Hematopoietic multipotent progenitor cell (in vitro differentiated cells): ENCODE measurements at regions not wholly inside any gene's neighbourhood (a gene's known extent, or its start where the extent isn't known, plus 50 kb on each side); places are given as distances from the start of the nearest gene placed in this dataset.
"Not testable (repeated sequence)": the region's sequence is repeated elsewhere in the genome, so short reads cannot be mapped to it uniquely, and the experiment has no call there.

Experiments used
- DNase-seq, 3 donors: peaks; one replicate each; pipeline ENCODE4 v3.0.0-alpha.2; 2011 to 2015; ENCODE audit warnings: low read depth in 2 of 3, low spot score in 2 of 3

- DNase-seq, result not testable (repeated sequence)
These were observed 163.5 kb upstream of the PTCH1 start for GRCh38 chr9:95680306-95680705.

GRCh38 chr9:95679874-95680273 is 163.1 kb upstream of the PTCH1 start:
- DNase-seq, result no peak

DNA sequence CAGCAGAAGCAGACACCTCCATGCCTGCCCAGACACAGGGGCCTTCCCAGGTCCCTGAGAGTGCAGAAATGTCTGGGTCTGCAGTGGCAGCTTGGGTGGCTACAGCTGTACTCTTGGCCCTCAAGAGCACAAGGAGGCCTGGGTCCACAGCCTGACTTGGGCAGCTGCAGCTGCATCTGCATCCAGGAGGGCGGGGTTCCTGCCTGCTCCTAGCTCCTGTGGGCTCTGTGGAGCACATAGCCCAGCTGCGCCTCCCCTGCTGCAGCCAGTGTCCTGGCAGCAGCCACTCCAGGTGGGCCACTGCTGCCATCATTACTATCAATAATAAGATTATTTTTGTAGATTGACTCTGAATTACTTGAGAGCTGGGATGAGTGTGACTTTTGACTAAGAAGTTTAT is 162.0 kb upstream of the PTCH1 start:
- DNase-seq, result no peak

DNA sequence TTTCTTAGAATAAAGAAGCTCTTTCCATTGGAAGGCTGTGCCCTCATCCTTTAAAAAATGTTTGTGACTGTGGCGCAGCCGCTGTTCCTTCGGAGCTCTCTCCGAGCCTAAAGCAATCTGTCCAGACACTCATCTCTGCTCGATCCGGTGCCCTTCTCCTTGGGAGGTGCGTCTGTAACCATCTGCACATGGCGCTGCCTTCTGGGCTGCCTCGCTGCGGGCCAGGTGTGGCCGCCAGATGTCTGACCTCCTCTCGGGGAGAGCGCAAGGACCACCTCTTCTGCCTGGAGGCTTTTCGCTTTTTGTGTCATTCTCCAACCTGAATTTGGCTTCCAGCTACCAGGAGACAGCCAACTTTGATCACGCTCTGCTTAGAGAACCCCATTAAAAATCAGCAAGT is 153.4 kb upstream of the PTCH1 start:
- no peak for DNase-seq

GRCh38 chr9:95669253-95669652 is 152.5 kb upstream of the PTCH1 start:
- DNase-seq, result no peak

- no peak for DNase-seq
These were observed 151.0 kb upstream of the PTCH1 start for GRCh38 chr9:95667789-95668188.

GRCh38 chr9:95666785-95667155 is 150.0 kb upstream of the PTCH1 start:
- DNase-seq, result no peak

DNA sequence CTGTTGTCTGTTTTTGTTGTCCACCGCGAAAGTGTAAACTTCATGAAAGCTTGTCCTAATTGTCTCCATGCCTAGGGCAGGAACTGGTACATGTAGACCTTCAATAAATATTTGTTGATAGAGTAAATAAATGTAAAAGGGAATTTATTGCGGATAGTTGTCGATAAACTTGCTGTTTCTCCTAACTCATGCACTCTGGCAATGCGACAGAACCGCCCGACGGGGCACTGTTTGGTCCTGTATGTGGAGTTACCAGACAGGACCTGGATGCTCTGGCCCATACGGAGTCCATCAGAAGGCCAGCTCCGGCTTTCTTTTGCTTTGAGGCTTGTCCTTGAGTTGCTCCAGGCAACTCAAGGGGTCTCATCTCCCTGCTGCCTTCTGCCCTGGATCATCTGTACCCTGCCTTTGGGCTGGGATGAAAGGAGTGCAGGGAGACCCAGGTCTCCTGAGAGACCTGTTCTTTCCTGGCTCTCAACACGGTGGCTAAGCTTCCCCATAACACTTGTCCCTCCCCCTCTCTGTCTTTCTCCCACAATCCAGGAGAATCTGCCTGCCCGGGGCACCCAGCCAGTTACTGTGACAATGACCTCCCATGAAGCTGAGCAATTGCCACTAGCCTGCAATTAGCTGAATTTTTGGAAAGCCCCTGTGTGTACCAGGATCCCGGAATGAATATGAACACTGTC is 149.5 kb upstream of the PTCH1 start:
- no peak for DNase-seq

GRCh38 chr9:95653246-95653645 is 136.5 kb upstream of the PTCH1 start:
- no peak for DNase-seq

DNA sequence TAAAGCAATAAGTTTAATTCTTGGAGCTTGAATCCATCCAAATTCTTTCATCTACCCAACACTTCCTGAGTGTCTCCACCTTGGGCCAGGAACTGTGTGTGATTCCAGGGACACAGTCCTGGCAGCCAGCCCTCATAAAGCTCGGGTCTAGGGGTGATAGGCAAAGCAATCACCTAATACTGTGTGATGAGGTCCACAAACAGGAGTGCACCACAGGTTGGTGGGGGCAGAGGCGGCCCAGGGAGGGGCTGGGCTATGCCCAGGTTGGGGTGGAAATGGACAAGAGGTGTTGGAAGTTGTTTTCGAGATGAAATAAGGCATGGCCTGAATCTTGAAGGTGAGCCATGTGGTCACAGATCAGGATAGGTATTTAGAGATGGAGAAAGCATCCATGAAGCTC is 133.9 kb upstream of the PTCH1 start:
- no peak for DNase-seq

GRCh38 chr9:95649801-95650213 is 133.0 kb upstream of the PTCH1 start:
- no peak for DNase-seq

DNA sequence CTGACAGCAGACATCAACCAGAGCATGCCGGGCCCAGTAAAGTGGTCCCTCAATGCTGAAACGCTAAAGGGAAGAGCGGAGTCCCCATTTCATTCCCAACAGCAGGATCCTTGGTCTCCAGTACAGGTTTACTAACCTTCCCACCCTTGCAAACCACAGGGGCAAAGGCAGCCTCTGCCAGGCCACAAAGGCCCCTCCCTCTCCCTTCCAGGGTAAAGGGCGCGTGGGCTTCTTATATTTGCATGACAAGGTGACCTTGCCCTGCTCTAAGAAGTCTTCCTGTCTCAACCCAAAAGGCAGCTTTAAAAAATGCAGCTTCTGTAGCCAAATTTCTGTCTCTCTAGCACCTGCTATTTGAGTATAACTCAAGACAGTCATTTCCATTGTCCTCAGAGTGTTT is 131.5 kb upstream of the PTCH1 start:
- no peak for DNase-seq

DNA sequence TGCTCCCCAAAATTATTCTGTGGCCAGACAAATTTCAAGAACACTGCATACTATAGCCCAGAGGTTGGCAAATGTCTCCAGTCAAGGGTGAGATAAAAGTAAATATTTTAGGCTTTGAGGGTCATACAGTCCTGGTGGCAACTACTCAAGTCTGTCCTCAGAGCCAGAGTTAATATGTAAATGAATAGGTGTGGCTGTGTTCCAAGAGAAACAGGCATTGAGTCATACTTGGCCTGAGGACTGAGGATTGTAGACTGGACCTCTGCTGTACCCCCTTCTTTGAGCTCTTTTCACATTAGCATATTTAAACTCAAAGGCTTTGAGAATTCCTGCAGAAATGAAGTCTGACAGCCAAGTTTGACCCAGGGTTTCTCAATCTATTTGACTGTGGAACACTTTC is 129.2 kb upstream of the PTCH1 start:
- no peak for DNase-seq

- no peak for DNase-seq
These were observed 128.8 kb upstream of the PTCH1 start for GRCh38 chr9:95645579-95645978.

DNA sequence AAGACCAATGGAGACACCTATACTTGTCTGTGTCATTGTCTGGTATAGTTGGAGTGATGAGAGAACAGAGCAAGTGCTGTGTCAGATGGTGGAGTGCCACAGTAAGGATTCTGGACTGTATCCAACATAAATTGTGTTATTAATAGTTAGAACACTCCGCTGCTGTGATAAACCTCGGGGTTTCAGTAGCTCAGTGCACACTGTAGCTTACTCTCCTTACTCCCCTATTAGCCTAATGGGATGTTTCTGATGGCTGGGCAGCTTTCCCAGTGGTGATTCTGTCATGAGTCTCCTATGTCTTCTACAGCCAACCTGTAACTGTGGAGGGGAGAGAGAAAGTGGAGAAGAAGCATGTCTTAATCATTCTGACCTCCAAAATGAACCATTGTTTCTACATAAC is 127.6 kb upstream of the PTCH1 start:
- DNase-seq, result no peak

DNA sequence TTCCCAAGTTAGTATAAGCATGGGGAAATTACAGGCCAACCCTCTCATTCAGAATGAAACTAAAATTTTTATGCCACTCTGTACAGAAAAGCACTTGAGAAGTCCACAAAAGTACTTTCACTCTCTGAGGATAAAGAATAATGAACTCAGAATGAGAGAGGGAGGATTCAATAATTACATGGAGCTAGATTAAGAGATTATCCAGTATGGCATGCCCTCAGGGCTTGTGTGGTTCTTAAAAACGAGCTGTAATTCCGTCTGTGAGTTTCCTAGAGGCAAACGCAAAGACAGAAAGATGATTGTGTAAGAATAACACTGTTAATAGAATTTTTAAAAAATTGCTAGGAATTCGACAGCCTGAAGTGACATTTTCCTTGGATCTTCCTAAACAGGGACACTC is 126.8 kb upstream of the PTCH1 start:
- no peak for DNase-seq

DNA sequence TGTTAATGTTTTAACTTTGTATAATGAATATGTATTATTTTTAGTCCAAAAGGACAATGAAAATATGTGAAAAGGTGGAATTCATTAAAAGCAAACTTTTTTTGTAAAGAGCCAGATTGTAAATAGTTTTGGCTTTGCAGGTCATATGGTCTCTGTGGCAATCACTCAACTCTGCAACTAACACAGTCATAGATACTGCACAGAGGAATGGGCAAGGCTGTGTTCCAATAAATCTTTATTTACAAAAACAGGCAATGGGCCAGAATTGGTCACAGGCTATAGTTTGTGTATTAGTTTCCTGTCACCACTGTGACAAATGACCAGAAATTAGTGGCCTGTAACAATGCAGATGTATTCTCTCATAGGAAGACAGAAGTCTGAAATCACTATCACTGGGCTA is 125.4 kb upstream of the PTCH1 start:
- no peak for DNase-seq

- no peak for DNase-seq
These were observed 124.8 kb upstream of the PTCH1 start for GRCh38 chr9:95641586-95641985.

DNA sequence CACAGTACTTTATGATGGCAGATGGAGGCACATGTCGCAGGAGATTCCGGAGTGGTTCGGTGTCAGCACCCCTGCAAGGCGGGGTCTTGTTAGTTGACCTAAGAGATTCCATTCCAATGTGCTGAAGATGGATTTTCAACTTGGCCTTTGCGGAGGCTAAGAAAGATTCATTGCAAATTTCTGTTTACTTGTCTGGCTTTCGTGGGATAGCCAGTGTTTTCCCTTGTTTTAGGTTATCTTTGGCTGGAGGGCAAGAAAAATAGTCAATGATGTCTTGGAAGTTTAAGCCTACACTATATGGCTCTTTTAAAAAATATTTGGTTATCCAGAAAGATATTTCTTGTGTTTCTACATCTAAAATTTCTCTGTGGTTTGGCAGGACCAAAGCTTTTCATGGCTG is 123.6 kb upstream of the PTCH1 start:
- DNase-seq, result no peak

DNA sequence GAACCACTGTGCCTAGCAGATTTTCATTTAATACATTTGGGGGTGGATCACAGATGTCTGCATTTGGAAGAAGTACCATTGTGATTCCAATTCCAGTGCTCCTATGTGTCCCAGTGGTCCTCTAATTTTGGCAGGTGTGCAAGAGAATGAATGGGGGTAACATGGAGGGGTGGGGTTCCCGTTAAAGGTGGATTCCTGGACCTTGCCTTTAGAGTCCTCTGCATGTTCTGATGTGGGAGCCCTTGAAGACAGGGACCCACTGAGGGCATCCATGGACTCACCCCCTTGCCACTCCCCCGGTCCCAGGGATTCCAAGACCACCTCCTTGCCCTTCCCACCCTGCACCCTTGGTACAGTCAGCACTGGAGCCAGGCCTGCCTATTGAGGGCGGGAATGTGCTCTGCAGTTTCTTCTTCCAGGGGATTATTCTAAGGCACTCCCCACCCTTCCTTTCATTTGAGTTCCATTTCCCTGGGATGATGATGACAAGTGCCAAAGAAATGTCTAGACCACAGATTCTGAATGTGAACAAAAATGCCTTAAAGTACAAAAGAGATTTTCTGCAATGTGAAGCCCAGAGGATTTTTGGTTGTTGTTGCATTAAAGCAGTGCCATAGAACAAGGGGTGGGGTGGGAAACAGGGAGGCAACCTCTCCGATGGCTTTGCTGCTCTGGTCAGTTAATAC is 119.4 kb upstream of the PTCH1 start:
- DNase-seq, result no peak

DNA sequence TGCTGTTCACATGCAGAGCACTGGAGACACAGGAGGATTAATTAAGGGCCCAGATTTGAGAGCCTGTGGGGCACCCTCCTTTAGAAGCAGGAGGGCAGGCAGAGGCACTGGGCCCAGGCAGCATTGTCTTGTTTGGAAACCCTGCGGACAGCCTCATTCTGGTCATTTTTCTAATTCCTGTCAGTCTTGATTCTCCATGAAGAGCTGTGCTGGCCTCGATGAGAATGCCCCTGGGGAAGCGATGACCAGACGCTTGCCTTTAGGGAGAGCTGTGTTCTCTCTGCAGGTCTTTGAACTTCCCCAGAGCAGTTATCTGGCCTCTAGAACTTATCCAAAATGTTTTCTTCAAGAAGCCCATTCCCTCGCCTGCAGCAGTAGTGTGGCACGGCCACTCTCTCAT is 117.8 kb upstream of the PTCH1 start:
- no peak for DNase-seq

GRCh38 chr9:95634114-95634513 is 117.3 kb upstream of the PTCH1 start:
- DNase-seq, result no peak

DNA sequence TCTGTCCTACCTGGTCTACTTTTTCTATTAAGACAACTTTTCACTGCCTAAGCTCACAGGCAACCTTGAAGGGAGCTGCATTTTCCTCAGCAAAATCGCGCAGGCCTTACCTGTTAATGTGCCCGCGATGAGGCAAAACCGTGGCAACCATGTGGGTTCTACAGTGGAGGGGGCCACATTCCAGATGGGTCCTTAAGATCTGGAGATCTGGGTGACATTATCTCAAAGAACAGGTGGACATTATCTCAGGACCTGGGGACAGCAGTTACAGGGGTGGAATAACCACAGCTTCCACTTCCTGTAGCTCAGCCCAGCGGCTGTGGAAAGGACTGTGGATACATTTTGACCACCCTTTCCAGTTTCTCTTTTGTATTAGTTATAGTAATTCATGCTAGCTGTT is 112.8 kb upstream of the PTCH1 start:
- DNase-seq, result no peak
